Stimulated activated effector memory CD8-positive, alpha-beta T cell treated with anti-CD3 and anti-CD28 coated beads, Interleukin-12 subunit alpha, Interleukin-12 subunit beta, amount 100 ng/mL, for 72 hours (primary cell): ENCODE measurements at regions not wholly inside any gene's neighbourhood (a gene's known extent, or its start where the extent isn't known, plus 50 kb on each side); places are given as distances from the start of the nearest gene placed in this dataset.
"Not testable (repeated sequence)": the region's sequence is repeated elsewhere in the genome, so short reads cannot be mapped to it uniquely, and the experiment has no call there.

ENCODE experiments used
- ATAC-seq: fragments of 150-1000 bp; cut with Tn5 transposase; 2 replicates; pipeline ENCODE4 v1.10.0; 2021
- DNase-seq, 2 donors: peaks; one replicate each; pipeline ENCODE4 v3.0.0; 2021 to 2022; ENCODE audit warnings: low spot score in 2 of 2
- H3K27ac Mint-ChIP-seq: one replicate; pipeline ENCODE4 v1.8.0; 2022; ENCODE audit warnings: mild to moderate bottlenecking, mixed read lengths
- H3K36me3 Mint-ChIP-seq: one replicate; pipeline ENCODE4 v1.8.0; 2022; ENCODE audit warnings: mild to moderate bottlenecking, mixed read lengths
- H3K4me1 Mint-ChIP-seq: one replicate; pipeline ENCODE4 v1.8.0; 2022; ENCODE audit warnings: mixed read lengths
- H3K4me3 Mint-ChIP-seq: one replicate; pipeline ENCODE4 v1.8.0; 2022; ENCODE audit warnings: mild to moderate bottlenecking, mixed read lengths
- H3K9me3 Mint-ChIP-seq: one replicate; pipeline ENCODE4 v1.8.0; 2022; ENCODE audit warnings: mixed read lengths

GRCh38 chr5:124519396-124519795 is 227.0 kb downstream of the ZNF608 start:
- DNase-seq (no peak), ATAC-seq (no peak)
- no peak overlapping the region for H3K27ac Mint-ChIP-seq
- peaks cover 12% of the 10 kb centered on the region for H3K9me3 Mint-ChIP-seq
- H3K4me3 Mint-ChIP-seq, result no peak overlapping the region
- no peaks in the 10 kb centered on the region for H3K4me1 Mint-ChIP-seq
- no peaks in the 10 kb centered on the region for H3K36me3 Mint-ChIP-seq

- Mint-ChIP-seq H3K4me3 (no peak overlapping the region), H3K4me1 (no peaks in the 10 kb centered on the region), H3K36me3 (no peaks in the 10 kb centered on the region), H3K9me3 (peaks cover 14% of the 10 kb centered on the region), H3K27ac (no peak overlapping the region)
- ATAC-seq (no peak), DNase-seq (no peak)
Observed at GRCh38 chr5:124516567-124516966, 229.9 kb downstream of the ZNF608 start.

GRCh38 chr5:124515497-124516245 is 230.8 kb downstream of the ZNF608 start:
- no peak overlapping the region for H3K27ac Mint-ChIP-seq
- no peak overlapping the region for H3K4me3 Mint-ChIP-seq
- H3K4me1 Mint-ChIP-seq, result no peaks in the 10 kb centered on the region

GRCh38 chr5:124514956-124515355 is 231.5 kb downstream of the ZNF608 start:
- Mint-ChIP-seq H3K9me3 (peaks cover 12% of the 10 kb centered on the region), H3K36me3 (no peaks in the 10 kb centered on the region), H3K27ac (no peak overlapping the region), H3K4me3 (no peak overlapping the region), H3K4me1 (no peaks in the 10 kb centered on the region)
- ATAC-seq (no peak), DNase-seq (no peak)

More at GRCh38 chr5:124515497-124516245, 230.8 kb downstream of the ZNF608 start:
- peaks cover 14% of the 10 kb centered on the region for H3K9me3 Mint-ChIP-seq
- DNase-seq (no peak), ATAC-seq (no peak)
- no peaks in the 10 kb centered on the region for H3K36me3 Mint-ChIP-seq

GRCh38 chr5:124512952-124513632 is 233.3 kb downstream of the ZNF608 start:
- Mint-ChIP-seq H3K4me3 (no peak overlapping the region), H3K36me3 (no peaks in the 10 kb centered on the region), H3K27ac (no peak overlapping the region), H3K9me3 (peaks cover 9% of the 10 kb centered on the region), H3K4me1 (no peaks in the 10 kb centered on the region)
- DNase-seq (no peak), ATAC-seq (no peak)

GRCh38 chr5:124512236-124512635 is 234.2 kb downstream of the ZNF608 start:
- H3K36me3 Mint-ChIP-seq, result no peaks in the 10 kb centered on the region
- no peak overlapping the region for H3K27ac Mint-ChIP-seq
- no peak for DNase-seq
- no peaks in the 10 kb centered on the region for H3K4me1 Mint-ChIP-seq
- H3K9me3 Mint-ChIP-seq, result peaks cover 9% of the 10 kb centered on the region
- no peak for ATAC-seq
- H3K4me3 Mint-ChIP-seq, result no peak overlapping the region

GRCh38 chr5:124511791-124512190 is 234.6 kb downstream of the ZNF608 start:
- ATAC-seq (no peak), DNase-seq (no peak)
- H3K9me3 Mint-ChIP-seq, result peaks cover 11% of the 10 kb centered on the region
- no peaks in the 10 kb centered on the region for H3K36me3 Mint-ChIP-seq
- H3K27ac Mint-ChIP-seq, result no peak overlapping the region
- H3K4me3 Mint-ChIP-seq, result no peak overlapping the region
- no peaks in the 10 kb centered on the region for H3K4me1 Mint-ChIP-seq

- no peak for ATAC-seq
- Mint-ChIP-seq H3K9me3 (peaks cover 3% of the 10 kb centered on the region), H3K4me1 (no peaks in the 10 kb centered on the region), H3K4me3 (no peak overlapping the region), H3K27ac (no peak overlapping the region), H3K36me3 (no peaks in the 10 kb centered on the region)
- no peak for DNase-seq
Observed at GRCh38 chr5:124507688-124508087, 238.8 kb downstream of the ZNF608 start.

- no peak overlapping the region for H3K27ac Mint-ChIP-seq
- H3K4me3 Mint-ChIP-seq, result no peak overlapping the region
- peaks cover 17% of the 10 kb centered on the region for H3K9me3 Mint-ChIP-seq
- ATAC-seq (peak; percentile 49), DNase-seq (no peak)
- H3K36me3 Mint-ChIP-seq, result no peaks in the 10 kb centered on the region
- no peaks in the 10 kb centered on the region for H3K4me1 Mint-ChIP-seq
Observed at GRCh38 chr5:124504081-124504916, 242.1 kb downstream of the ZNF608 start.

- Mint-ChIP-seq H3K36me3 (no peaks in the 10 kb centered on the region), H3K9me3 (peaks cover 23% of the 10 kb centered on the region), H3K4me3 (no peak overlapping the region), H3K27ac (no peak overlapping the region), H3K4me1 (no peaks in the 10 kb centered on the region)
- DNase-seq (no peak), ATAC-seq (no peak)
Observed at GRCh38 chr5:124502551-124502950, 243.9 kb downstream of the ZNF608 start.

- not testable (repeated sequence) for H3K4me1 Mint-ChIP-seq, H3K27ac Mint-ChIP-seq, H3K4me3 Mint-ChIP-seq, DNase-seq, ATAC-seq, H3K36me3 Mint-ChIP-seq
- H3K9me3 Mint-ChIP-seq, result peaks cover 21% of the 10 kb centered on the region
Observed at GRCh38 chr5:124499818-124500217, 246.6 kb downstream of the ZNF608 start.

GRCh38 chr5:124496968-124497367 is 249.5 kb downstream of the ZNF608 start:
- not testable (repeated sequence) for ATAC-seq, H3K4me3 Mint-ChIP-seq, H3K4me1 Mint-ChIP-seq, DNase-seq, H3K27ac Mint-ChIP-seq, H3K36me3 Mint-ChIP-seq
- peaks cover 23% of the 10 kb centered on the region for H3K9me3 Mint-ChIP-seq

GRCh38 chr5:124494540-124495116 is 251.8 kb downstream of the ZNF608 start:
- H3K4me3 Mint-ChIP-seq, result no peak overlapping the region
- no peak for ATAC-seq
- no peaks in the 10 kb centered on the region for H3K4me1 Mint-ChIP-seq
- no peak overlapping the region for H3K27ac Mint-ChIP-seq
- peaks cover 17% of the 10 kb centered on the region for H3K9me3 Mint-ChIP-seq
- no peaks in the 10 kb centered on the region for H3K36me3 Mint-ChIP-seq
- DNase-seq, result no peak

- no peak overlapping the region for H3K27ac Mint-ChIP-seq
- DNase-seq (no peak), ATAC-seq (no peak)
- no peaks in the 10 kb centered on the region for H3K36me3 Mint-ChIP-seq
- H3K9me3 Mint-ChIP-seq, result peaks cover 13% of the 10 kb centered on the region
- H3K4me3 Mint-ChIP-seq, result no peak overlapping the region
- no peaks in the 10 kb centered on the region for H3K4me1 Mint-ChIP-seq
Observed at GRCh38 chr5:124492444-124493224, 253.8 kb downstream of the ZNF608 start.
